Liver (tissue), 8 donors: ENCODE measurements at regions not wholly inside any gene's neighbourhood (a gene's known extent, or its start where the extent isn't known, plus 50 kb on each side); places are given as distances from the start of the nearest gene placed in this dataset.

Experiments used
- DNase-seq: peaks from one replicate; pipeline ENCODE4 v3.0.0-alpha.2; 2017; ENCODE audit warnings: low spot score
- H3K27ac ChIP-seq, 2 donors: one replicate each; pipeline ENCODE4 v1.7.0; 2013; ENCODE audit warnings: inconsistent platforms in 2 of 2, low read length in 2 of 2, control low read depth in 1 of 2, low read depth in 1 of 2, mild to moderate bottlenecking in 1 of 2
- H3K27me3 ChIP-seq, 4 donors: one replicate each; pipeline versions ENCODE4 v1.6.1 to v1.7.0; 2013; ENCODE audit warnings: low read length in 3 of 4, inconsistent platforms in 1 of 4, mild to moderate bottlenecking in 1 of 4, moderate library complexity in 1 of 4; ENCODE audit not compliant: control insufficient read depth in 4 of 4, insufficient read depth in 4 of 4
- H3K36me3 ChIP-seq, 4 donors: one replicate each; pipeline versions ENCODE4 v1.6.1 to v1.7.0; 2013; ENCODE audit warnings: low read length in 3 of 4, mild to moderate bottlenecking in 3 of 4, low read depth in 1 of 4, moderate library complexity in 1 of 4; ENCODE audit not compliant: control insufficient read depth in 4 of 4, insufficient read depth in 3 of 4
- H3K4me1 ChIP-seq, 4 donors: one replicate each; pipeline versions ENCODE4 v1.6.1 to v1.7.0; 2013; ENCODE audit warnings: low read length in 3 of 4, mild to moderate bottlenecking in 3 of 4, moderate library complexity in 1 of 4; ENCODE audit not compliant: control insufficient read depth in 4 of 4, insufficient read depth in 4 of 4
- H3K4me3 ChIP-seq, 3 donors: one replicate each; pipeline versions ENCODE4 v1.6.1 to v1.7.0; 2013; ENCODE audit warnings: low read length in 3 of 3, control low read depth in 1 of 3, low read depth in 1 of 3, mild to moderate bottlenecking in 1 of 3
- H3K9ac ChIP-seq, 2 donors: one replicate each; pipeline ENCODE4 v1.7.0; 2013; ENCODE audit warnings: low read length in 2 of 2, mild to moderate bottlenecking in 2 of 2, moderate library complexity in 2 of 2, control low read depth in 1 of 2, low read depth in 1 of 2
- H3K9me3 ChIP-seq, 4 donors: one replicate each; pipeline versions ENCODE4 v1.6.1 to v1.7.0; 2013; ENCODE audit warnings: low read length in 3 of 4; ENCODE audit not compliant: control insufficient read depth in 4 of 4
- ATF3 ChIP-seq: IDR thresholded peaks from 2 replicates; pipeline ENCODE4 v1.6.1; 2016; ENCODE audit warnings: antibody characterized with exemption
- CTCF ChIP-seq: fragments of 150-350 bp; IDR thresholded peaks from 2 replicates; pipeline ENCODE4 v1.5.1; 2017; ENCODE audit warnings: improper control_type of control experiment, low read depth, low read length; ENCODE audit not compliant: missing input control
- EGR1 ChIP-seq, 2 donors: IDR thresholded peaks; 2 replicates each; pipeline ENCODE4 v1.6.1; 2016 to 2018; ENCODE audit warnings: antibody characterized with exemption in 2 of 2, low read depth in 2 of 2
- FOXA1 ChIP-seq: IDR thresholded peaks from 2 replicates; pipeline ENCODE4 v1.6.1; 2016; ENCODE audit warnings: antibody characterized with exemption
- FOXA2 ChIP-seq: IDR thresholded peaks from 2 replicates; pipeline ENCODE4 v1.6.1; 2016; ENCODE audit warnings: antibody characterized with exemption
- GABPA ChIP-seq, 2 donors: IDR thresholded peaks in 1 of 2; conservative IDR thresholded peaks in 1 of 2; 2 replicates each; pipeline ENCODE4 v1.6.1; 2016; ENCODE audit warnings: antibody characterized with exemption in 2 of 2, mild to moderate bottlenecking in 1 of 2, moderate library complexity in 1 of 2
- HNF4A ChIP-seq, 2 donors: conservative IDR thresholded peaks; 2 replicates each; pipeline ENCODE4 v1.6.1; 2016; ENCODE audit warnings: antibody characterized with exemption in 2 of 2, mild to moderate bottlenecking in 2 of 2
- HNF4G ChIP-seq: IDR thresholded peaks from 2 replicates; pipeline ENCODE4 v1.6.1; 2016; ENCODE audit warnings: antibody characterized with exemption
- JUND ChIP-seq, 2 donors: IDR thresholded peaks; 2 replicates each; pipeline ENCODE4 v1.6.1; 2016; ENCODE audit warnings: antibody characterized with exemption in 2 of 2
- MAX ChIP-seq: IDR thresholded peaks from 2 replicates; pipeline ENCODE4 v1.6.1; 2016; ENCODE audit warnings: antibody characterized with exemption
- NR2F2 ChIP-seq: IDR thresholded peaks from 2 replicates; pipeline ENCODE4 v1.6.1; 2016; ENCODE audit warnings: antibody characterized with exemption
- RAD21 ChIP-seq, 2 donors: IDR thresholded peaks; 2 replicates each; pipeline ENCODE4 v1.6.1; 2016; ENCODE audit warnings: antibody characterized with exemption in 2 of 2, mild to moderate bottlenecking in 2 of 2
- REST ChIP-seq: IDR thresholded peaks from 2 replicates; pipeline ENCODE4 v1.6.1; 2016; ENCODE audit warnings: antibody characterized with exemption, mild to moderate bottlenecking
- RXRA ChIP-seq, 2 donors: IDR thresholded peaks; 2 replicates each; pipeline ENCODE4 v1.6.1; 2017 to 2018; ENCODE audit warnings: antibody characterized with exemption in 2 of 2, mild to moderate bottlenecking in 1 of 2
- SP1 ChIP-seq: IDR thresholded peaks from 2 replicates; pipeline ENCODE4 v1.6.1; 2018; ENCODE audit warnings: antibody characterized with exemption, mild to moderate bottlenecking
- TAF1 ChIP-seq: conservative IDR thresholded peaks from 2 replicates; pipeline ENCODE4 v1.6.1; 2016; ENCODE audit warnings: antibody characterized with exemption, mild to moderate bottlenecking
- YY1 ChIP-seq: IDR thresholded peaks from 2 replicates; pipeline ENCODE4 v1.6.1; 2016; ENCODE audit warnings: antibody characterized with exemption, mild to moderate bottlenecking
- ZBTB33 ChIP-seq: IDR thresholded peaks from 2 replicates; pipeline ENCODE4 v1.6.1; 2016; ENCODE audit warnings: antibody characterized with exemption
- WGBS: extraction: QIAGEN DNeasy Blood & Tissue Kit; methylation state at CpG from one replicate; pipeline ENCODE4 v1.1.7; 2013; 5-methylcytosine and 5-hydroxymethylcytosine counted together
- donor health status: healthy.
- donor health status: healthy.
- donor health status: healthy.
- donor health status: healthy.
- donor health status: healthy.

- H3K4me3 ChIP-seq: no peak overlapping the region
- H3K27ac ChIP-seq: no peak overlapping the region
- TF ChIP-seq HNF4A (conservative IDR thresholded peaks at IDR 0.05): no peak
- TF ChIP-seq YY1: no peak
- TF ChIP-seq FOXA1: no peak
- no peak for TF ChIP-seq TAF1
- TF ChIP-seq NR2F2: no peak
- TF ChIP-seq HNF4G: no peak
- TF ChIP-seq MAX: no peak
- TF ChIP-seq CTCF: no peak
- TF ChIP-seq EGR1 (IDR thresholded peaks at IDR 0.05; ENCODE audit: low read depth in 2 of 2): no peak
- no peak for TF ChIP-seq REST
- TF ChIP-seq RAD21 (IDR thresholded peaks at IDR 0.05): no peak
- no peak for TF ChIP-seq RXRA (IDR thresholded peaks at IDR 0.05)
- TF ChIP-seq SP1: no peak
- TF ChIP-seq ATF3: no peak
- no peak for TF ChIP-seq GABPA (IDR thresholded peaks at IDR 0.05 in 1 of 2, conservative IDR thresholded peaks at IDR 0.05 in 1 of 2)
- no peak for TF ChIP-seq ZBTB33
- no peak for TF ChIP-seq JUND (IDR thresholded peaks at IDR 0.05)
- TF ChIP-seq FOXA2: no peak
- H3K9ac ChIP-seq: no peak overlapping the region
- peaks cover 0 to 2% (median 0%) of the 10 kb centered on the region in 4 donors for H3K4me1 ChIP-seq
- no peak for DNase-seq
- no peaks in the 10 kb centered on the region for H3K9me3 ChIP-seq
- H3K27me3 ChIP-seq: no peaks in the 10 kb centered on the region
- WGBS: 75% methylated on average over 3 of the region's 3 CpGs
- no peaks in the 10 kb centered on the region for H3K36me3 ChIP-seq
These were observed 52.8 kb upstream of the RTN4 start for GRCh38 chr2:55103046-55103445.
